CD14-positive monocyte (primary cell): ENCODE measurements at regions not wholly inside any gene's neighbourhood (a gene's known extent, or its start where the extent isn't known, plus 50 kb on each side); places are given as distances from the start of the nearest gene placed in this dataset.

ENCODE experiments used
- DNase-seq, 3 donors: peaks; one replicate each; pipeline ENCODE4 v3.0.0-alpha.2; 2011 to 2022
- H2AFZ ChIP-seq: 2 replicates; pipeline ENCODE4 v1.6.0; 2012; ENCODE audit warnings: mild to moderate bottlenecking, low read depth, low read length, inconsistent platforms; ENCODE audit not compliant: insufficient read depth, poor library complexity, severe bottlenecking
- H3K27ac ChIP-seq, 2 donors: 1 replicate in 1 of 2; 2 replicates in 1 of 2; pipeline ENCODE4 v1.5.1; 2012 to 2013; ENCODE audit warnings: low read length in 2 of 2, control low read depth in 1 of 2, inconsistent platforms in 1 of 2, low read depth in 1 of 2, mild to moderate bottlenecking in 1 of 2
- H3K27me3 ChIP-seq, 2 donors: one replicate each; pipeline versions ENCODE4 v1.6.0 to v1.6.1; 2011 to 2013; ENCODE audit warnings: low read length in 2 of 2; ENCODE audit not compliant: control insufficient read depth in 2 of 2, insufficient read depth in 2 of 2
- H3K36me3 ChIP-seq, 2 donors: replicated peaks in 1 of 2; 1 replicate in 1 of 2; 2 replicates in 1 of 2; pipeline versions ENCODE4 v1.5.1 to v1.6.1; 2012 to 2013; ENCODE audit warnings: low read length in 2 of 2, control low read depth in 1 of 2, inconsistent platforms in 1 of 2, mild to moderate bottlenecking in 1 of 2; ENCODE audit not compliant: insufficient read depth in 2 of 2, control insufficient read depth in 1 of 2
- H3K4me1 ChIP-seq, 2 donors: 1 replicate in 1 of 2; 2 replicates in 1 of 2; pipeline versions ENCODE4 v1.5.1 to v1.6.1; 2012 to 2013; ENCODE audit warnings: low read length in 2 of 2, control low read depth in 1 of 2, inconsistent platforms in 1 of 2, mild to moderate bottlenecking in 1 of 2, moderate library complexity in 1 of 2; ENCODE audit not compliant: insufficient read depth in 2 of 2, control insufficient read depth in 1 of 2
- H3K4me2 ChIP-seq: replicated peaks from 2 replicates; pipeline ENCODE3; 2012; ENCODE audit warnings: low read length, moderate library complexity, mild to moderate bottlenecking; ENCODE audit not compliant: poor library complexity, severe bottlenecking; ENCODE audit errors: extremely low read depth
- H3K4me3 ChIP-seq, 3 experiments: fragments of 200-600 bp in 1 of 3; sonication (generic) in 1 of 3; replicated peaks in 1 of 3; 1 replicate in 2 of 3; 2 replicates in 1 of 3; pipeline ENCODE4 v1.5.1; 2011 to 2013; ENCODE audit warnings: low read length in 3 of 3, mild to moderate bottlenecking in 3 of 3, control low read depth in 2 of 3, low read depth in 2 of 3, inconsistent platforms in 1 of 3, moderate library complexity in 1 of 3
- H3K79me2 ChIP-seq: 2 replicates; pipeline ENCODE4 v1.6.0; 2012; ENCODE audit warnings: mild to moderate bottlenecking, control low read depth, inconsistent platforms, low read length, moderate library complexity; ENCODE audit not compliant: insufficient read depth
- H3K9ac ChIP-seq: 2 replicates; pipeline ENCODE4 v1.6.0; 2017; ENCODE audit warnings: low read length, mild to moderate bottlenecking; ENCODE audit not compliant: insufficient read depth, poor library complexity, severe bottlenecking
- H3K9me3 ChIP-seq, 2 donors: replicated peaks in 1 of 2; 1 replicate in 1 of 2; 2 replicates in 1 of 2; pipeline versions ENCODE4 v1.5.1 to v1.6.1; 2012 to 2013; ENCODE audit warnings: low read length in 2 of 2, control low read depth in 1 of 2; ENCODE audit not compliant: control insufficient read depth in 1 of 2, insufficient read depth in 1 of 2
- H4K20me1 ChIP-seq: 2 replicates; pipeline ENCODE4 v1.6.0; 2012; ENCODE audit warnings: mild to moderate bottlenecking, low read length, control low read depth, moderate library complexity; ENCODE audit not compliant: insufficient read depth
- H3K27ac Mint-ChIP-seq, 7 donors: one replicate each; pipeline ENCODE4 v1.8.0; 2020; ENCODE audit warnings: mild to moderate bottlenecking in 7 of 7, mixed read lengths in 7 of 7, moderate library complexity in 6 of 7, inconsistent platforms in 2 of 7
- H3K27me3 Mint-ChIP-seq, 3 donors: one replicate each; pipeline ENCODE4 v1.8.0; 2021 to 2022; ENCODE audit warnings: low read depth in 3 of 3, mild to moderate bottlenecking in 3 of 3, mixed read lengths in 3 of 3, moderate library complexity in 3 of 3, inconsistent platforms in 1 of 3
- H3K36me3 Mint-ChIP-seq, 2 donors: one replicate each; pipeline ENCODE4 v1.8.0; 2020; ENCODE audit warnings: mixed read lengths in 2 of 2, inconsistent platforms in 1 of 2, mild to moderate bottlenecking in 1 of 2
- H3K4me1 Mint-ChIP-seq: one replicate; pipeline ENCODE4 v1.8.0; 2020; ENCODE audit warnings: mild to moderate bottlenecking, mixed read lengths
- H3K4me3 Mint-ChIP-seq, 2 donors: one replicate each; pipeline ENCODE4 v1.8.0; 2020; ENCODE audit warnings: mild to moderate bottlenecking in 2 of 2, mixed read lengths in 2 of 2, moderate library complexity in 1 of 2
- H3K9me3 Mint-ChIP-seq, 7 donors: one replicate each; pipeline ENCODE4 v1.8.0; 2020 to 2022; ENCODE audit warnings: mixed read lengths in 7 of 7, mild to moderate bottlenecking in 6 of 7, moderate library complexity in 6 of 7, inconsistent platforms in 2 of 7
- WGBS: methylation state at CpG from one replicate; pipeline ENCODE4 v1.1.5; 2013; ENCODE audit warnings: missing lambda C conversion rate; ENCODE audit not compliant: insufficient coverage; 5-methylcytosine and 5-hydroxymethylcytosine counted together
- intact Hi-C, 2 donors: fragments of 100-400 bp; cut with micrococcal nuclease; formaldehyde crosslinking; loops; one replicate each; pipeline versions ENCODE4 v1.15.0 to v1.15.1; 2023
- TF ChIP-seq, protein P1 (sequence below): fragments of 200-600 bp; IDR thresholded peaks from one replicate; pipeline ENCODE4 v1.8.0; 2022; ENCODE audit warnings: antibody characterized with exemption, mild to moderate bottlenecking

DNA sequence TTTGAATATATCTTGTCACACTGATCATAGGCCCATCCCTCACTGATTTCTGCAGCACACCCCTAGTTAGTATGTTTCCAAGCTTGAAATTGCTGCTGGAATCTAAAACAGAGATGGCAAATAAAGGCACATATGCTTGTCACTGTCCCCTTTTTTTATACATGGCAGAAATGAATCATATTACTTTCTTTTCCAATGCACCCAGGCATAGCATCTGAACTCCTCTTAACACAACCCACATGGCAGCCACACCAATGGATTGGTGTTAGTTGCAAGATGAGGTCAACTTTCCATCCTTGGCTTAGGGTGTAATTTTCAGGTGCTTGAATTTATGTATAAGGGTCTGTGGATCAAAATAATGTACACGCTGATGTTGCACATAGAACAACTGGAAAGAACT lies 473.8 kb upstream of the ZNF608 start:
- TF ChIP-seq, protein P1, sequence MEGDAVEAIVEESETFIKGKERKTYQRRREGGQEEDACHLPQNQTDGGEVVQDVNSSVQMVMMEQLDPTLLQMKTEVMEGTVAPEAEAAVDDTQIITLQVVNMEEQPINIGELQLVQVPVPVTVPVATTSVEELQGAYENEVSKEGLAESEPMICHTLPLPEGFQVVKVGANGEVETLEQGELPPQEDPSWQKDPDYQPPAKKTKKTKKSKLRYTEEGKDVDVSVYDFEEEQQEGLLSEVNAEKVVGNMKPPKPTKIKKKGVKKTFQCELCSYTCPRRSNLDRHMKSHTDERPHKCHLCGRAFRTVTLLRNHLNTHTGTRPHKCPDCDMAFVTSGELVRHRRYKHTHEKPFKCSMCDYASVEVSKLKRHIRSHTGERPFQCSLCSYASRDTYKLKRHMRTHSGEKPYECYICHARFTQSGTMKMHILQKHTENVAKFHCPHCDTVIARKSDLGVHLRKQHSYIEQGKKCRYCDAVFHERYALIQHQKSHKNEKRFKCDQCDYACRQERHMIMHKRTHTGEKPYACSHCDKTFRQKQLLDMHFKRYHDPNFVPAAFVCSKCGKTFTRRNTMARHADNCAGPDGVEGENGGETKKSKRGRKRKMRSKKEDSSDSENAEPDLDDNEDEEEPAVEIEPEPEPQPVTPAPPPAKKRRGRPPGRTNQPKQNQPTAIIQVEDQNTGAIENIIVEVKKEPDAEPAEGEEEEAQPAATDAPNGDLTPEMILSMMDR: no peak
- H2AFZ ChIP-seq: no peak overlapping the region
- H3K4me3 ChIP-seq: no peak overlapping the region
- H3K36me3 ChIP-seq: no peaks in the 10 kb centered on the region
- peaks cover 0 to 2% of the 10 kb centered on the region in 2 donors for H3K9me3 ChIP-seq
- no peak overlapping the region for H3K4me2 ChIP-seq
- no peaks in the 10 kb centered on the region for H4K20me1 ChIP-seq
- Mint-ChIP-seq H3K9me3 (peaks cover 1 to 9% (median 3%) of the 10 kb centered on the region in 7 donors), H3K4me1 (no peaks in the 10 kb centered on the region), H3K36me3 (no peaks in the 10 kb centered on the region), H3K4me3 (no peak overlapping the region), H3K27me3 (no peaks in the 10 kb centered on the region), H3K27ac (no peak overlapping the region)
- DNase-seq: no peak
- H3K4me1 ChIP-seq: no peaks in the 10 kb centered on the region
- H3K79me2 ChIP-seq: no peaks in the 10 kb centered on the region
- no peak overlapping the region for H3K9ac ChIP-seq
- WGBS: 100% methylated on average over 1 of the region's 1 CpG
- H3K27me3 ChIP-seq: no peaks in the 10 kb centered on the region
- intact Hi-C loops: no loop called here
- no peak overlapping the region for H3K27ac ChIP-seq

DNA sequence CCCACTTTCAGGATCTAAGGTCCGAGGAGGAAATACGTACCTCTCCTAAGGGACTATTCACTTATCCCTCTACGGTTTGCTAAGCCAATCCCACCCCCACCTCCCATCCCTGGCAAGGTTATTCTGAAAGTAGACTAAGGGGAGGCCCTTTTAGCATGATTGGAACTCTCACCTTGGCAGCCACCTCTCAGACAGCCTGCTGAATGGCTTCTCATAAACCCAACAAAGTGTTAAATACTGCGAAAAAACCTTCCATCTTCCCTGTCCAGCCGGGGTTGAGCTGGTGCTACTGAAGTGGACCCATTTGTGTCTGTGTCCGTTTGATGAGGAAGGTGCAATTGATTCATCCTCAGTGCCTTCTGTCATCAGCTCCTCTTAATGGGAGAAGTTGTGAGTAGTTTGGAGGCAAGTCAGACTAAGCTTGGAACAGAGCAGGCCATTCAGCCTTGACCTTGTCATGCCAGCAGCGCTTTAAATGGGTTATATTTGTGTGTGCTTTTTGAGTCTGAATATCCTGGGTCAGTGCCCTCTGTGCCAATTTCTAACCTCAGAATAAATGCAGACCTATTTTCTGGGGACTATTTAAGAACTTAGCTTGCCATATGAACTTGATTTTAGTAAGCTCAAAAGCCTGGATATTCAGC lies 476.3 kb upstream of the ZNF608 start:
- no peak overlapping the region for H3K4me3 ChIP-seq
- Mint-ChIP-seq H3K27ac (no peak overlapping the region), H3K36me3 (no peaks in the 10 kb centered on the region), H3K4me1 (no peaks in the 10 kb centered on the region), H3K9me3 (peaks cover 0 to 8% (median 3%) of the 10 kb centered on the region in 7 donors), H3K27me3 (no peaks in the 10 kb centered on the region), H3K4me3 (no peak overlapping the region)
- intact Hi-C loops: no loop called here
- H3K27me3 ChIP-seq: no peaks in the 10 kb centered on the region
- DNase-seq: no peak
- H3K79me2 ChIP-seq: no peaks in the 10 kb centered on the region
- no peak overlapping the region for H2AFZ ChIP-seq
- no peaks in the 10 kb centered on the region for H3K9me3 ChIP-seq
- H3K4me1 ChIP-seq: no peaks in the 10 kb centered on the region
- TF ChIP-seq, protein P1: no peak
- WGBS: no CpG with 5 or more reads among the region's 7 CpGs
- no peaks in the 10 kb centered on the region for H3K36me3 ChIP-seq
- H4K20me1 ChIP-seq: no peaks in the 10 kb centered on the region
- no peak overlapping the region for H3K27ac ChIP-seq
- no peak overlapping the region for H3K4me2 ChIP-seq
- H3K9ac ChIP-seq: no peak overlapping the region
